HepG2 (cell line): ENCODE measurements at regions not wholly inside any gene's neighbourhood (a gene's known extent, or its start where the extent isn't known, plus 50 kb on each side); places are given as distances from the start of the nearest gene placed in this dataset.

Experiments
- ATAC-seq: fragments of 200-7000 bp; cut with Tn5 transposase; 3 replicates; pipeline ENCODE4 v1.9.1; 2020; ENCODE audit warnings: mild to moderate bottlenecking, moderate library complexity
- BruUV-seq: library from RNA; stranded (reverse); fragments of 400-500 nt; replicated peaks from 2 replicates; lab custom pipeline; 2021; lab: Mats Ljungman, UMichigan
- CTCF ChIA-PET: fragments of 300-600 bp; formaldehyde crosslinking; extraction: SDS; loops from one replicate; lab custom pipeline; 2021; ENCODE audit warnings: low total read pairs, inconsistent platforms, low intra/inter-chr PET ratio; lab: Yijun Ruan, JAX
- POLR2A ChIA-PET: fragments of 350-600 bp; sonication (Branson Sonifier 250); formaldehyde crosslinking; loops from one replicate; lab custom pipeline; 2020; ENCODE audit warnings: antibody characterized with exemption, inconsistent platforms; lab: Yijun Ruan, JAX
- DNase-seq: peaks from one replicate; pipeline ENCODE4 v3.0.0-alpha.2; 2015; ENCODE audit warnings: low spot score
- FAIRE-seq: peaks from 3 replicates; lab custom pipeline; 2011; peaks lifted over from hg19 to GRCh38; lab: Jason Lieb, UNC
- H2AFZ ChIP-seq: one replicate; pipeline ENCODE4 v1.6.1; 2011; ENCODE audit warnings: low read length, inconsistent platforms
- H3K27ac ChIP-seq: fragments of 300-600 bp; 3 replicates; pipeline ENCODE4 v1.8.0; 2011; ENCODE audit warnings: mixed run types, mild to moderate bottlenecking, mixed read lengths, low read length, inconsistent platforms; ENCODE audit not compliant: insufficient read depth; ENCODE audit errors: extremely low read length
- H3K27me3 ChIP-seq, 2 experiments: fragments of 200-600 bp in 1 of 2; 2 replicates in 1 of 2; 3 replicates in 1 of 2; pipeline versions ENCODE4 v1.6.0 to v1.8.0; 2011; ENCODE audit warnings: low read length in 2 of 2, mild to moderate bottlenecking in 2 of 2, moderate library complexity in 2 of 2, inconsistent platforms in 1 of 2; ENCODE audit not compliant: insufficient read depth in 2 of 2, control insufficient read depth in 1 of 2
- H3K36me3 ChIP-seq, 2 experiments: fragments of 200-600 bp in 1 of 2; replicated peaks in 1 of 2; 2 replicates in 1 of 2; 3 replicates in 1 of 2; pipeline versions ENCODE4 v1.5.1 to v1.8.0; 2011; ENCODE audit warnings: low read length in 2 of 2, inconsistent platforms in 1 of 2; ENCODE audit not compliant: insufficient read depth in 2 of 2, control insufficient read depth in 1 of 2
- H3K4me1 ChIP-seq: 2 replicates; pipeline ENCODE4 v1.5.1; 2012; ENCODE audit warnings: low read length, inconsistent platforms; ENCODE audit not compliant: insufficient read depth
- H3K4me2 ChIP-seq: 2 replicates; pipeline ENCODE4 v1.6.0; 2011; ENCODE audit warnings: low read depth, low read length, inconsistent platforms
- H3K4me3 ChIP-seq, 3 experiments: fragments of 200-600 bp in 1 of 3; sonication (generic), shearing (Covaris generic) in 1 of 3; replicated peaks in 1 of 3; 2 replicates each; pipeline ENCODE4 v1.5.1; 2011 to 2016; ENCODE audit warnings: low read length in 3 of 3, inconsistent platforms in 2 of 3, low read depth in 2 of 3, mild to moderate bottlenecking in 2 of 3, control low read depth in 1 of 3, mixed read lengths in 1 of 3; ENCODE audit not compliant: insufficient read depth in 1 of 3
- H3K79me2 ChIP-seq: one replicate; pipeline ENCODE4 v1.6.1; 2011; ENCODE audit warnings: low read length, inconsistent platforms; ENCODE audit not compliant: insufficient read depth
- H3K9ac ChIP-seq: 2 replicates; pipeline ENCODE4 v1.6.0; 2011; ENCODE audit warnings: mild to moderate bottlenecking, low read depth, low read length, inconsistent platforms; ENCODE audit not compliant: insufficient read depth
- H3K9me3 ChIP-seq: 2 replicates; pipeline ENCODE4 v1.5.1; 2012; ENCODE audit warnings: mild to moderate bottlenecking, low read length
- H4K20me1 ChIP-seq: 2 replicates; pipeline ENCODE4 v1.6.0; 2011; ENCODE audit warnings: inconsistent platforms, mild to moderate bottlenecking, low read length, moderate library complexity; ENCODE audit not compliant: insufficient read depth
- CBX5 ChIP-seq: sonication (generic); formaldehyde crosslinking; IDR thresholded peaks from 2 replicates; pipeline ENCODE4 v1.4.0; 2020; ENCODE audit warnings: missing genetic modification reagents, borderline replicate concordance
- CREB1 ChIP-seq, 2 experiments: fragments of 450-650 bp in 1 of 2; IDR thresholded peaks; 2 replicates each; pipeline ENCODE4 v1.6.1; 2016 to 2017; ENCODE audit warnings: control low read depth in 1 of 2, mild to moderate bottlenecking in 1 of 2, missing compliant biosample characterization in 1 of 2, missing genetic modification characterization in 1 of 2
- ERF ChIP-seq: IDR thresholded peaks from 2 replicates; pipeline ENCODE4 v1.6.1; 2018; ENCODE audit warnings: missing biosample characterization, missing genetic modification reagents
- U2AF2 ChIP-seq: fragments of 200-400 bp; formaldehyde crosslinking; IDR thresholded peaks from 2 replicates; pipeline ENCODE4 v1.6.1; 2017; ENCODE audit warnings: low read depth, mild to moderate bottlenecking, low read length
- ZNF816 ChIP-seq: sonication (generic); formaldehyde crosslinking; IDR thresholded peaks from 2 replicates; pipeline ENCODE4 v1.8.0; 2022; ENCODE audit warnings: missing genetic modification reagents, mild to moderate bottlenecking, borderline replicate concordance
- WGBS: methylation state at CpG from one replicate; pipeline ENCODE4 v1.1.6; 2017; ENCODE audit warnings: low lambda C conversion rate; 5-methylcytosine and 5-hydroxymethylcytosine counted together
- in situ Hi-C: cut with HindIII; loops from 2 replicates; pipeline ENCODE4 v1.10.0; 2017; ENCODE audit warnings: low pct_unique_long_range_greater_than_20kb; ENCODE audit not compliant: extremely low pct_ligation_motif_present
- intact Hi-C: fragments of 100-400 bp; cut with micrococcal nuclease; formaldehyde crosslinking; loops from one replicate; pipeline ENCODE4 v1.10.0; 2022; ENCODE audit not compliant: unreplicated experiment
- TF ChIP-seq, protein P1 (sequence below): IDR thresholded peaks from 2 replicates; pipeline ENCODE4 v1.6.1; 2016; ENCODE audit warnings: low read depth
- TF ChIP-seq, protein P2 (sequence below): sonication (generic); formaldehyde crosslinking; IDR thresholded peaks from 2 replicates; pipeline ENCODE4 v1.4.0; 2020; ENCODE audit warnings: mild to moderate bottlenecking, missing genetic modification reagents

DNA sequence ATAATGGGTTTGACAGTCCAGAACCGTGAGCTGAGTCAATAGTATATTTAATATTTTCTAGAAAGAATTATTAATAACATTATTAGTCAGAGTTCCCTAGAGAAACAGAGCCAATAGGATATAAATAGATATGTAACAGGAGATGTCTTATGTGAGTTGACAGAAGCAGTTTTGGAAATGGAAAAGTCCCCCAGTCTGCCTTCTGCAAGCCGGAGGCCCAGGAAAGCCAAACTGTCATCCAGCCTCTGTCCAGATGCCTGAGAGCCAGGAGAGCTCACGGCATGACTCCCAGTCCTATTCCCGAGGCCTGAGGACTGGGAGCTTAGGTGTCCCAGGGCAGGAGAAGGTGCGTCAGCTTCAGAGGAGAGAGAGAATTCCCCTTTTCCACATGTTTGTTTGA lies 286.4 kb upstream of the ADARB2 start:
- Histone ChIP-seq H3K9ac (no peak overlapping the region), H3K4me2 (no peak overlapping the region), H3K4me3 (no peak overlapping the region), H3K9me3 (no peaks in the 10 kb centered on the region), H3K27ac (no peak overlapping the region), H3K4me1 (no peaks in the 10 kb centered on the region), H2AFZ (no peak overlapping the region), H3K27me3 (no peaks in the 10 kb centered on the region), H3K36me3 (no peaks in the 10 kb centered on the region)
- ATAC-seq: no peak
- ChIA-PET POLR2A (no interaction called here), CTCF (no interaction called here)
- DNase-seq: no peak
- intact Hi-C loops: no loop called here
- BruUV-seq: no TSS peak
- no peak for FAIRE-seq
- TF ChIP-seq CREB1 (IDR thresholded peaks at IDR 0.05): no peak
- no peak for TF ChIP-seq CREB1 (CRISPR knock-in tag; IDR thresholded peaks at IDR 0.05)
- TF ChIP-seq, protein P1, sequence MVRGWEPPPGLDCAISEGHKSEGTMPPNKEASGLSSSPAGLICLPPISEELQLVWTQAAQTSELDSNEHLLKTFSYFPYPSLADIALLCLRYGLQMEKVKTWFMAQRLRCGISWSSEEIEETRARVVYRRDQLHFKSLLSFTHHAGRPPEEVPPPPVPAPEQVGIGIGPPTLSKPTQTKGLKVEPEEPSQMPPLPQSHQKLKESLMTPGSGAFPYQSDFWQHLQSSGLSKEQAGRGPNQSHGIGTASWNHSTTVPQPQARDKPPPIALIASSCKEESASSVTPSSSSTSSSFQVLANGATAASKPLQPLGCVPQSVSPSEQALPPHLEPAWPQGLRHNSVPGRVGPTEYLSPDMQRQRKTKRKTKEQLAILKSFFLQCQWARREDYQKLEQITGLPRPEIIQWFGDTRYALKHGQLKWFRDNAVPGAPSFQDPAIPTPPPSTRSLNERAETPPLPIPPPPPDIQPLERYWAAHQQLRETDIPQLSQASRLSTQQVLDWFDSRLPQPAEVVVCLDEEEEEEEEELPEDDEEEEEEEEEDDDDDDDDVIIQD: no peak
- TF ChIP-seq CBX5: no peak
- no peak for TF ChIP-seq ZNF816 (CRISPR knock-in tag)
- no peak for TF ChIP-seq ERF (CRISPR knock-in tag)
- TF ChIP-seq U2AF2: no peak
- TF ChIP-seq, protein P2, sequence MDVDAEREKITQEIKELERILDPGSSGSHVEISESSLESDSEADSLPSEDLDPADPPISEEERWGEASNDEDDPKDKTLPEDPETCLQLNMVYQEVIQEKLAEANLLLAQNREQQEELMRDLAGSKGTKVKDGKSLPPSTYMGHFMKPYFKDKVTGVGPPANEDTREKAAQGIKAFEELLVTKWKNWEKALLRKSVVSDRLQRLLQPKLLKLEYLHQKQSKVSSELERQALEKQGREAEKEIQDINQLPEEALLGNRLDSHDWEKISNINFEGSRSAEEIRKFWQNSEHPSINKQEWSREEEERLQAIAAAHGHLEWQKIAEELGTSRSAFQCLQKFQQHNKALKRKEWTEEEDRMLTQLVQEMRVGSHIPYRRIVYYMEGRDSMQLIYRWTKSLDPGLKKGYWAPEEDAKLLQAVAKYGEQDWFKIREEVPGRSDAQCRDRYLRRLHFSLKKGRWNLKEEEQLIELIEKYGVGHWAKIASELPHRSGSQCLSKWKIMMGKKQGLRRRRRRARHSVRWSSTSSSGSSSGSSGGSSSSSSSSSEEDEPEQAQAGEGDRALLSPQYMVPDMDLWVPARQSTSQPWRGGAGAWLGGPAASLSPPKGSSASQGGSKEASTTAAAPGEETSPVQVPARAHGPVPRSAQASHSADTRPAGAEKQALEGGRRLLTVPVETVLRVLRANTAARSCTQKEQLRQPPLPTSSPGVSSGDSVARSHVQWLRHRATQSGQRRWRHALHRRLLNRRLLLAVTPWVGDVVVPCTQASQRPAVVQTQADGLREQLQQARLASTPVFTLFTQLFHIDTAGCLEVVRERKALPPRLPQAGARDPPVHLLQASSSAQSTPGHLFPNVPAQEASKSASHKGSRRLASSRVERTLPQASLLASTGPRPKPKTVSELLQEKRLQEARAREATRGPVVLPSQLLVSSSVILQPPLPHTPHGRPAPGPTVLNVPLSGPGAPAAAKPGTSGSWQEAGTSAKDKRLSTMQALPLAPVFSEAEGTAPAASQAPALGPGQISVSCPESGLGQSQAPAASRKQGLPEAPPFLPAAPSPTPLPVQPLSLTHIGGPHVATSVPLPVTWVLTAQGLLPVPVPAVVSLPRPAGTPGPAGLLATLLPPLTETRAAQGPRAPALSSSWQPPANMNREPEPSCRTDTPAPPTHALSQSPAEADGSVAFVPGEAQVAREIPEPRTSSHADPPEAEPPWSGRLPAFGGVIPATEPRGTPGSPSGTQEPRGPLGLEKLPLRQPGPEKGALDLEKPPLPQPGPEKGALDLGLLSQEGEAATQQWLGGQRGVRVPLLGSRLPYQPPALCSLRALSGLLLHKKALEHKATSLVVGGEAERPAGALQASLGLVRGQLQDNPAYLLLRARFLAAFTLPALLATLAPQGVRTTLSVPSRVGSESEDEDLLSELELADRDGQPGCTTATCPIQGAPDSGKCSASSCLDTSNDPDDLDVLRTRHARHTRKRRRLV (CRISPR knock-in tag): no peak
- TF ChIP-seq, all 625 proteins: peak for 0
- in situ Hi-C loops: no loop called here
- H3K79me2 ChIP-seq: no peaks in the 10 kb centered on the region
- WGBS: 13% methylated on average over 4 of the region's 5 CpGs
- no peaks in the 10 kb centered on the region for H4K20me1 ChIP-seq
